Neural cell (in vitro differentiated cells): ENCODE measurements at regions not wholly inside any gene's neighbourhood (a gene's known extent, or its start where the extent isn't known, plus 50 kb on each side); places are given as distances from the start of the nearest gene placed in this dataset.

Source experiments
- H2AFZ ChIP-seq: fragments of 200-600, 300-800 bp; sonication (generic), shearing (Covaris generic); 2 replicates; pipeline ENCODE4 v1.6.0; 2014; ENCODE audit warnings: low read depth, mild to moderate bottlenecking, antibody characterized with exemption, low read length, moderate library complexity
- H3F3A ChIP-seq: fragments of 200-600 bp; shearing (Covaris generic); 2 replicates; pipeline ENCODE4 v1.6.1; 2016; ENCODE audit warnings: mild to moderate bottlenecking, moderate library complexity, mixed read lengths, antibody characterized with exemption, low read length; ENCODE audit not compliant: insufficient read depth, poor library complexity, severe bottlenecking
- H3K27ac ChIP-seq: fragments of 200-600, 300-800 bp; sonication (generic), shearing (Covaris generic); 2 replicates; pipeline ENCODE4 v1.5.1; 2014; ENCODE audit warnings: mild to moderate bottlenecking, low read length, moderate library complexity
- H3K27me3 ChIP-seq: fragments of 300-800, 200-600 bp; sonication (generic), shearing (Covaris generic); 2 replicates; pipeline ENCODE4 v1.6.0; 2014; ENCODE audit warnings: mild to moderate bottlenecking, low read depth, low read length, moderate library complexity; ENCODE audit not compliant: insufficient read depth
- H3K36me3 ChIP-seq: fragments of 300-800, 200-600 bp; sonication (generic), shearing (Covaris generic); 2 replicates; pipeline ENCODE4 v1.5.1; 2014; ENCODE audit warnings: mild to moderate bottlenecking, antibody characterized with exemption, low read length, moderate library complexity; ENCODE audit not compliant: insufficient read depth
- H3K4me2 ChIP-seq: fragments of 300-800, 200-600 bp; sonication (generic), shearing (Covaris generic); 2 replicates; pipeline ENCODE4 v1.6.0; 2014; ENCODE audit warnings: mild to moderate bottlenecking, low read length
- H3K4me3 ChIP-seq: fragments of 300-800, 200-600 bp; sonication (generic), shearing (Covaris generic); 2 replicates; pipeline ENCODE4 v1.5.1; 2014; ENCODE audit warnings: mild to moderate bottlenecking, low read length, moderate library complexity
- H3K79me2 ChIP-seq: fragments of 200-600 bp; shearing (Covaris generic); replicated peaks from 2 replicates; pipeline ENCODE4 v1.6.0; 2014; ENCODE audit warnings: mild to moderate bottlenecking, low read length, moderate library complexity; ENCODE audit not compliant: insufficient read depth
- H3K9ac ChIP-seq: fragments of 300-800, 200-600 bp; sonication (generic), shearing (Covaris generic); 2 replicates; pipeline ENCODE4 v1.6.1; 2016; ENCODE audit warnings: mild to moderate bottlenecking, low read length, mixed read lengths
- H3K9me2 ChIP-seq: fragments of 200-600 bp; shearing (Covaris generic); 2 replicates; pipeline ENCODE4 v1.6.1; 2016; ENCODE audit warnings: mild to moderate bottlenecking, low read length, mixed read lengths; ENCODE audit not compliant: insufficient read depth
- H3K9me3 ChIP-seq: fragments of 200-600, 300-800 bp; sonication (generic), shearing (Covaris generic); 2 replicates; pipeline ENCODE4 v1.6.1; 2016; ENCODE audit warnings: mild to moderate bottlenecking, mixed run types, low read length, moderate library complexity, mixed read lengths
- H4K20me1 ChIP-seq: fragments of 200-600 bp; shearing (Covaris generic); 2 replicates; pipeline ENCODE4 v1.6.1; 2016; ENCODE audit warnings: mild to moderate bottlenecking, mixed run types; ENCODE audit not compliant: insufficient read depth
- CTCF ChIP-seq: fragments of 450-650 bp; IDR thresholded peaks from 2 replicates; pipeline ENCODE4 v1.5.1; 2014; ENCODE audit warnings: antibody characterized with exemption, mild to moderate bottlenecking, moderate library complexity; ENCODE audit not compliant: poor library complexity, severe bottlenecking
- EP300 ChIP-seq: fragments of 450-650 bp; conservative IDR thresholded peaks from 2 replicates; pipeline ENCODE4 v1.6.1; 2014; ENCODE audit warnings: antibody characterized with exemption, mild to moderate bottlenecking, moderate library complexity; ENCODE audit not compliant: poor library complexity, severe bottlenecking
- EZH2 ChIP-seq: fragments of 200-600, 300-800 bp; shearing (Covaris generic), sonication (generic); IDR thresholded peaks from 2 replicates; pipeline ENCODE4 v1.6.1; 2014; ENCODE audit warnings: antibody characterized with exemption, low read length, borderline replicate concordance, mild to moderate bottlenecking; ENCODE audit not compliant: insufficient read depth, poor library complexity, severe bottlenecking
- MXI1 ChIP-seq: fragments of 450-650 bp; conservative IDR thresholded peaks from 2 replicates; pipeline ENCODE4 v1.6.1; 2014; ENCODE audit warnings: antibody characterized with exemption, mild to moderate bottlenecking; ENCODE audit not compliant: poor library complexity, severe bottlenecking
- POLR2AphosphoS5 ChIP-seq: IDR thresholded peaks from 2 replicates; pipeline ENCODE4 v1.6.1; 2012
- RAD21 ChIP-seq: fragments of 450-650 bp; conservative IDR thresholded peaks from 2 replicates; pipeline ENCODE4 v1.6.1; 2014; ENCODE audit warnings: antibody characterized with exemption, mild to moderate bottlenecking, moderate library complexity
- REST ChIP-seq: IDR thresholded peaks from 2 replicates; pipeline ENCODE4 v1.6.1; 2012; ENCODE audit warnings: borderline replicate concordance
- SMC3 ChIP-seq: fragments of 450-650 bp; conservative IDR thresholded peaks from 2 replicates; pipeline ENCODE4 v1.6.1; 2014; ENCODE audit warnings: antibody characterized with exemption, mild to moderate bottlenecking, moderate library complexity; ENCODE audit not compliant: poor library complexity
- TAF1 ChIP-seq: IDR thresholded peaks from 2 replicates; pipeline ENCODE4 v1.6.1; 2012; ENCODE audit warnings: low read depth

GRCh38 chr16:66198641-66199040 lies 167.8 kb upstream of the CDH5 start:
- Histone ChIP-seq H3K9ac (no peak overlapping the region), H3K36me3 (no peaks in the 10 kb centered on the region), H3K4me3 (no peak overlapping the region), H2AFZ (no peak overlapping the region), H3K27me3 (no peaks in the 10 kb centered on the region), H3K27ac (no peak overlapping the region), H4K20me1 (no peaks in the 10 kb centered on the region), H3K9me2 (no peaks in the 10 kb centered on the region), H3K4me2 (no peak overlapping the region), H3K79me2 (no peaks in the 10 kb centered on the region), H3K9me3 (no peaks in the 10 kb centered on the region), H3F3A (no peaks in the 10 kb centered on the region)
- no peak for TF ChIP-seq POLR2AphosphoS5
- no peak for TF ChIP-seq EP300
- no peak for TF ChIP-seq SMC3
- TF ChIP-seq CTCF: no peak
- no peak for TF ChIP-seq REST
- no peak for TF ChIP-seq RAD21
- no peak for TF ChIP-seq EZH2
- TF ChIP-seq MXI1: no peak
- no peak for TF ChIP-seq TAF1

- no peak overlapping the region for H2AFZ ChIP-seq
- no peak overlapping the region for H3K9ac ChIP-seq
- H3K27me3 ChIP-seq: no peaks in the 10 kb centered on the region
- H4K20me1 ChIP-seq: no peaks in the 10 kb centered on the region
- no peak overlapping the region for H3K27ac ChIP-seq
- H3F3A ChIP-seq: no peaks in the 10 kb centered on the region
- no peaks in the 10 kb centered on the region for H3K9me3 ChIP-seq
- no peak overlapping the region for H3K4me2 ChIP-seq
- no peak for TF ChIP-seq EZH2
- no peak for TF ChIP-seq POLR2AphosphoS5
- TF ChIP-seq TAF1: no peak
- TF ChIP-seq SMC3: no peak
- no peak for TF ChIP-seq CTCF
- TF ChIP-seq RAD21: no peak
- no peaks in the 10 kb centered on the region for H3K9me2 ChIP-seq
- H3K79me2 ChIP-seq: no peaks in the 10 kb centered on the region
- H3K36me3 ChIP-seq: no peaks in the 10 kb centered on the region
- H3K4me3 ChIP-seq: no peak overlapping the region
These were observed 168.7 kb upstream of the CDH5 start for GRCh38 chr16:66197668-66198278.
